H1 (cell line): ENCODE measurements at regions not wholly inside any gene's neighbourhood (a gene's known extent, or its start where the extent isn't known, plus 50 kb on each side); places are given as distances from the start of the nearest gene placed in this dataset.

Experiments used
- CTCF ChIA-PET: fragments of 300-600 bp; sonication (Branson Sonifier 250); formaldehyde crosslinking; loops from one replicate; lab custom pipeline; 2021; ENCODE audit not compliant: partially characterized antibody; lab: Charles Lee
- POLR2A ChIA-PET: fragments of 300-600 bp; sonication (Branson Sonifier 250); formaldehyde crosslinking; loops from one replicate; lab custom pipeline; 2021; ENCODE audit warnings: inconsistent platforms; ENCODE audit not compliant: partially characterized antibody; lab: Charles Lee
- DNase-seq, 2 experiments: peaks; one replicate each; pipeline versions ENCODE4 v3.0.0 to v3.0.0-alpha.2; 2010 to 2022; ENCODE audit warnings: low spot score in 2 of 2, low read depth in 1 of 2, mixed read lengths in 1 of 2
- FAIRE-seq: peaks from 2 replicates; lab custom pipeline; 2011; peaks lifted over from hg19 to GRCh38; lab: Jason Lieb, UNC
- H2AFZ ChIP-seq: 2 replicates; pipeline ENCODE4 v1.8.1; 2012; ENCODE audit warnings: low read length, inconsistent platforms
- H2AK5ac ChIP-seq: 2 replicates; pipeline ENCODE4 v1.6.1; 2013; ENCODE audit warnings: low read depth, low read length
- H2BK120ac ChIP-seq: replicated peaks from 2 replicates; pipeline ENCODE3; 2013; ENCODE audit warnings: low read depth, low read length, inconsistent platforms
- H2BK12ac ChIP-seq: 2 replicates; pipeline ENCODE4 v1.6.1; 2013; ENCODE audit warnings: low read depth, low read length
- H2BK15ac ChIP-seq: 2 replicates; pipeline ENCODE4 v1.6.1; 2013; ENCODE audit warnings: low read length
- H2BK20ac ChIP-seq: 2 replicates; pipeline ENCODE4 v1.6.1; 2013; ENCODE audit warnings: low read length
- H2BK5ac ChIP-seq: 2 replicates; pipeline ENCODE4 v1.6.1; 2013; ENCODE audit warnings: low read depth, low read length
- H3K14ac ChIP-seq: 2 replicates; pipeline ENCODE4 v1.6.1; 2013; ENCODE audit warnings: inconsistent platforms; ENCODE audit not compliant: insufficient read length
- H3K18ac ChIP-seq: 2 replicates; pipeline ENCODE4 v1.6.1; 2013; ENCODE audit warnings: low read length; ENCODE audit errors: extremely low read depth
- H3K23ac ChIP-seq: 2 replicates; pipeline ENCODE4 v1.6.1; 2013; ENCODE audit warnings: inconsistent platforms; ENCODE audit not compliant: insufficient read length
- H3K23me2 ChIP-seq: 2 replicates; pipeline ENCODE4 v1.6.1; 2013; ENCODE audit warnings: low read depth, low read length
- H3K27ac ChIP-seq: 2 replicates; pipeline ENCODE4 v1.6.1; 2011; ENCODE audit warnings: low read depth, low read length, inconsistent platforms
- H3K27me3 ChIP-seq, 4 experiments: replicated peaks in 1 of 4; 1 replicate in 1 of 4; 2 replicates in 3 of 4; pipeline versions ENCODE4 v1.6.1 to v1.8.1; 2011 to 2013; ENCODE audit warnings: low read length in 3 of 4, mild to moderate bottlenecking in 3 of 4, inconsistent platforms in 2 of 4, mixed read lengths in 2 of 4, moderate library complexity in 1 of 4; ENCODE audit not compliant: control insufficient read depth in 3 of 4, insufficient read depth in 3 of 4; ENCODE audit errors: extremely low read depth in 1 of 4
- H3K36me3 ChIP-seq, 4 experiments: 2 replicates each; pipeline versions ENCODE4 v1.6.1 to v1.8.1; 2011 to 2013; ENCODE audit warnings: mild to moderate bottlenecking in 4 of 4, low read length in 3 of 4, moderate library complexity in 2 of 4, control low read depth in 1 of 4, inconsistent platforms in 1 of 4; ENCODE audit not compliant: insufficient read depth in 4 of 4, control insufficient read depth in 2 of 4
- H3K4ac ChIP-seq: replicated peaks from 2 replicates; pipeline ENCODE3; 2013; ENCODE audit warnings: low read length, low read depth, mixed read lengths, inconsistent platforms; ENCODE audit not compliant: insufficient read length
- H3K4me1 ChIP-seq, 4 experiments: replicated peaks in 1 of 4; 1 replicate in 1 of 4; 2 replicates in 3 of 4; pipeline versions ENCODE4 v1.6.1 to v1.8.1; 2011 to 2013; ENCODE audit warnings: low read length in 3 of 4, inconsistent platforms in 2 of 4, mixed read lengths in 1 of 4; ENCODE audit not compliant: insufficient read depth in 4 of 4, control insufficient read depth in 3 of 4
- H3K4me2 ChIP-seq, 2 experiments: 2 replicates each; pipeline versions ENCODE4 v1.6.1 to v1.8.1; 2011 to 2013; ENCODE audit warnings: low read depth in 2 of 2, low read length in 2 of 2, control low read depth in 1 of 2, inconsistent platforms in 1 of 2, mild to moderate bottlenecking in 1 of 2; ENCODE audit not compliant: insufficient read depth in 1 of 2
- H3K4me3 ChIP-seq, 4 experiments: fragments of 200-600, 300-600 bp in 1 of 4; sonication (generic), shearing (Covaris generic), sonication (Bioruptor Twin) in 1 of 4; 2 replicates each; pipeline versions ENCODE4 v1.5.1 to v1.8.1; 2011 to 2016; ENCODE audit warnings: low read length in 4 of 4, low read depth in 3 of 4, control low read depth in 2 of 4, inconsistent platforms in 2 of 4, mild to moderate bottlenecking in 2 of 4, mixed read lengths in 1 of 4, moderate library complexity in 1 of 4; ENCODE audit not compliant: insufficient read depth in 2 of 4; ENCODE audit errors: extremely low read depth in 1 of 4
- H3K56ac ChIP-seq: replicated peaks from 2 replicates; pipeline ENCODE3; 2013; ENCODE audit warnings: low read depth, mild to moderate bottlenecking, mixed read lengths, low read length, inconsistent platforms; ENCODE audit not compliant: insufficient read length
- H3K79me1 ChIP-seq: 2 replicates; pipeline ENCODE4 v1.6.1; 2013; ENCODE audit warnings: low read depth, low read length, control low read depth
- H3K79me2 ChIP-seq, 2 experiments: 2 replicates each; pipeline versions ENCODE4 v1.6.1 to v1.8.1; 2012 to 2013; ENCODE audit warnings: low read length in 2 of 2, mild to moderate bottlenecking in 2 of 2, inconsistent platforms in 1 of 2; ENCODE audit not compliant: insufficient read depth in 2 of 2, control insufficient read depth in 1 of 2
- H3K9ac ChIP-seq, 4 experiments: replicated peaks in 1 of 4; 1 replicate in 1 of 4; 2 replicates in 3 of 4; pipeline versions ENCODE4 v1.6.1 to v1.8.1; 2011 to 2013; ENCODE audit warnings: low read depth in 3 of 4, low read length in 3 of 4, control low read depth in 2 of 4, mild to moderate bottlenecking in 2 of 4, moderate library complexity in 2 of 4, inconsistent platforms in 1 of 4; ENCODE audit errors: extremely low read depth in 1 of 4
- H3K9me3 ChIP-seq, 2 experiments: 2 replicates each; pipeline versions ENCODE4 v1.6.1 to v1.8.1; 2012 to 2013; ENCODE audit warnings: mild to moderate bottlenecking in 2 of 2, moderate library complexity in 2 of 2, control low read depth in 1 of 2, inconsistent platforms in 1 of 2, low read depth in 1 of 2, low read length in 1 of 2, mixed read lengths in 1 of 2; ENCODE audit not compliant: insufficient read depth in 2 of 2
- H4K20me1 ChIP-seq, 2 experiments: replicated peaks in 1 of 2; 2 replicates each; pipeline versions ENCODE3 to v1.8.1; 2011 to 2013; ENCODE audit warnings: inconsistent platforms in 2 of 2, low read length in 2 of 2, mild to moderate bottlenecking in 1 of 2; ENCODE audit not compliant: insufficient read depth in 2 of 2, control insufficient read depth in 1 of 2
- H4K5ac ChIP-seq: 2 replicates; pipeline ENCODE4 v1.6.1; 2013; ENCODE audit warnings: low read length, low read depth, mixed read lengths, inconsistent platforms; ENCODE audit not compliant: insufficient read length
- H4K8ac ChIP-seq: 2 replicates; pipeline ENCODE4 v1.8.0; 2013; ENCODE audit warnings: mild to moderate bottlenecking, moderate library complexity, low read length, inconsistent platforms; ENCODE audit not compliant: insufficient read depth; ENCODE audit errors: extremely low read depth
- H4K91ac ChIP-seq: replicated peaks from 2 replicates; pipeline ENCODE3; 2013; ENCODE audit warnings: low read length, mixed read lengths, inconsistent platforms; ENCODE audit not compliant: insufficient read length
- POLR2AphosphoS5 ChIP-seq: IDR thresholded peaks from 2 replicates; pipeline ENCODE4 v1.6.1; 2011; ENCODE audit warnings: low read depth, low read length
- SP4 ChIP-seq: IDR thresholded peaks from 2 replicates; pipeline ENCODE4 v1.6.1; 2012; ENCODE audit warnings: low read length, inconsistent platforms
- TBP ChIP-seq: IDR thresholded peaks from 2 replicates; pipeline ENCODE4 v1.6.1; 2011; ENCODE audit warnings: low read depth, low read length, improper control_type of control experiment
- WGBS, 2 experiments: shearing (Covaris generic) in 1 of 2; methylation state at CpG; one replicate each; pipeline versions ENCODE4 v1.1.6 to v1.1.7; 2013 to 2015; ENCODE audit warnings: low lambda C conversion rate in 2 of 2, mixed read lengths in 2 of 2, inconsistent platforms in 1 of 2, low coverage in 1 of 2, missing lambda C conversion rate in 1 of 2; ENCODE audit not compliant: insufficient replicate concordance in 2 of 2, insufficient coverage in 1 of 2, insufficient read length in 1 of 2; ENCODE audit errors: extremely low coverage in 1 of 2, missing lambda C conversion rate in 1 of 2; 5-methylcytosine and 5-hydroxymethylcytosine counted together

GRCh38 chr11:93034723-93035039 is 65.2 kb downstream of the MTNR1B start:
- 92% methylated on average over 1 of the region's 1 CpG; no CpG with 5 or more reads in 1 of the 2 experiments for WGBS, 2 experiments
- Histone ChIP-seq H2BK5ac (no peak overlapping the region), H3K9ac (no peak overlapping the region), H4K8ac (no peak overlapping the region), H3K23me2 (no peaks in the 10 kb centered on the region), H3K18ac (no peak overlapping the region), H2BK12ac (no peak overlapping the region), H3K14ac (no peak overlapping the region), H3K79me2 (no peaks in the 10 kb centered on the region), H2AFZ (no peak overlapping the region), H4K5ac (no peak overlapping the region), H2BK15ac (no peak overlapping the region), H3K27ac (no peak overlapping the region), H3K4me3 (no peak overlapping the region), H3K27me3 (peaks cover 0 to 1% (median 0%) of the 10 kb centered on the region in 4 experiments; a peak in 3 of 7 replicates), H2AK5ac (no peak overlapping the region), H3K4me2 (no peak overlapping the region), H2BK20ac (no peak overlapping the region), H3K23ac (no peak overlapping the region), H4K20me1 (no peaks in the 10 kb centered on the region), H3K56ac (no peak overlapping the region), H3K4me1 (peaks cover 0 to 1% (median 0%) of the 10 kb centered on the region in 4 experiments; a peak in 2 of 7 replicates), H2BK120ac (no peak overlapping the region), H3K79me1 (no peaks in the 10 kb centered on the region), H4K91ac (no peak overlapping the region), H3K9me3 (no peaks in the 10 kb centered on the region), H3K4ac (no peak overlapping the region), H3K36me3 (no peaks in the 10 kb centered on the region)
- ChIA-PET POLR2A (no interaction called here), CTCF (interaction anchor here (2.3 kb wide), 1 partner anchor 93 kb away, joined by 6 read pairs; no protein-coding TSS in a partner anchor)
- no peak for TF ChIP-seq TBP
- TF ChIP-seq POLR2AphosphoS5, result no peak
- TF ChIP-seq SP4, result no peak
- no peak for FAIRE-seq
- no peak for DNase-seq
